Calu3 (cell line): ENCODE measurements at regions not wholly inside any gene's neighbourhood (a gene's known extent, or its start where the extent isn't known, plus 50 kb on each side); places are given as distances from the start of the nearest gene placed in this dataset.

Source experiments
- BruUV-seq: library from RNA; stranded (reverse); fragments of 400-500 nt; replicated peaks from 2 replicates; lab custom pipeline; 2021; lab: Mats Ljungman, UMichigan
- CTCF ChIA-PET: fragments of 300-600 bp; sonication (Branson Sonifier 250); formaldehyde crosslinking; loops from one replicate; lab custom pipeline; 2022; ENCODE audit warnings: antibody characterized with exemption; lab: Charles Lee
- DNase-seq: peaks from one replicate; pipeline ENCODE4 v3.0.0; 2022
- H3K27ac Mint-ChIP-seq: one replicate; pipeline ENCODE4 v1.8.0; 2022; ENCODE audit warnings: mixed read lengths; ENCODE audit not compliant: unreplicated experiment
- H3K27me3 Mint-ChIP-seq: one replicate; pipeline ENCODE4 v1.8.0; 2022; ENCODE audit warnings: mixed read lengths; ENCODE audit not compliant: unreplicated experiment
- H3K36me3 Mint-ChIP-seq: one replicate; pipeline ENCODE4 v1.8.0; 2022; ENCODE audit warnings: mild to moderate bottlenecking, moderate library complexity, mixed read lengths; ENCODE audit not compliant: insufficient read depth, unreplicated experiment
- H3K4me1 Mint-ChIP-seq: one replicate; pipeline ENCODE4 v1.8.0; 2022; ENCODE audit warnings: mild to moderate bottlenecking, low read depth, mixed read lengths; ENCODE audit not compliant: unreplicated experiment
- H3K4me3 Mint-ChIP-seq: one replicate; pipeline ENCODE4 v1.8.0; 2022; ENCODE audit warnings: mild to moderate bottlenecking, low read depth, moderate library complexity, mixed read lengths; ENCODE audit not compliant: unreplicated experiment
- H3K9me3 Mint-ChIP-seq: one replicate; pipeline ENCODE4 v1.8.0; 2022; ENCODE audit warnings: low read depth, mixed read lengths; ENCODE audit not compliant: unreplicated experiment
- intact Hi-C: fragments of 100-400 bp; cut with micrococcal nuclease; formaldehyde crosslinking; loops from one replicate; pipeline ENCODE4 v1.10.0; 2022; ENCODE audit not compliant: unreplicated experiment
- TF ChIP-seq, protein P1 (sequence below): fragments of 200-600 bp; IDR thresholded peaks from one replicate; pipeline ENCODE4 v1.8.0; 2022; ENCODE audit warnings: antibody characterized with exemption; ENCODE audit not compliant: unreplicated experiment

GRCh38 chr9:1332156-1332555, 282.0 kb downstream of the DMRT2 start:
- H3K27ac Mint-ChIP-seq, result no peak overlapping the region
- TF ChIP-seq, protein P1, sequence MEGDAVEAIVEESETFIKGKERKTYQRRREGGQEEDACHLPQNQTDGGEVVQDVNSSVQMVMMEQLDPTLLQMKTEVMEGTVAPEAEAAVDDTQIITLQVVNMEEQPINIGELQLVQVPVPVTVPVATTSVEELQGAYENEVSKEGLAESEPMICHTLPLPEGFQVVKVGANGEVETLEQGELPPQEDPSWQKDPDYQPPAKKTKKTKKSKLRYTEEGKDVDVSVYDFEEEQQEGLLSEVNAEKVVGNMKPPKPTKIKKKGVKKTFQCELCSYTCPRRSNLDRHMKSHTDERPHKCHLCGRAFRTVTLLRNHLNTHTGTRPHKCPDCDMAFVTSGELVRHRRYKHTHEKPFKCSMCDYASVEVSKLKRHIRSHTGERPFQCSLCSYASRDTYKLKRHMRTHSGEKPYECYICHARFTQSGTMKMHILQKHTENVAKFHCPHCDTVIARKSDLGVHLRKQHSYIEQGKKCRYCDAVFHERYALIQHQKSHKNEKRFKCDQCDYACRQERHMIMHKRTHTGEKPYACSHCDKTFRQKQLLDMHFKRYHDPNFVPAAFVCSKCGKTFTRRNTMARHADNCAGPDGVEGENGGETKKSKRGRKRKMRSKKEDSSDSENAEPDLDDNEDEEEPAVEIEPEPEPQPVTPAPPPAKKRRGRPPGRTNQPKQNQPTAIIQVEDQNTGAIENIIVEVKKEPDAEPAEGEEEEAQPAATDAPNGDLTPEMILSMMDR, result no peak
- CTCF ChIA-PET, result no interaction called here
- H3K9me3 Mint-ChIP-seq, result peaks cover 3% of the 10 kb centered on the region
- H3K36me3 Mint-ChIP-seq, result no peaks in the 10 kb centered on the region
- no peak overlapping the region for H3K4me3 Mint-ChIP-seq
- H3K4me1 Mint-ChIP-seq, result no peaks in the 10 kb centered on the region
- intact Hi-C loops, result no loop called here
- DNase-seq, result no peak
- BruUV-seq, result no TSS peak
- no peaks in the 10 kb centered on the region for H3K27me3 Mint-ChIP-seq

- DNase-seq, result no peak
Measured at GRCh38 chr9:1335174-1335573, 285.0 kb downstream of the DMRT2 start.

DNA sequence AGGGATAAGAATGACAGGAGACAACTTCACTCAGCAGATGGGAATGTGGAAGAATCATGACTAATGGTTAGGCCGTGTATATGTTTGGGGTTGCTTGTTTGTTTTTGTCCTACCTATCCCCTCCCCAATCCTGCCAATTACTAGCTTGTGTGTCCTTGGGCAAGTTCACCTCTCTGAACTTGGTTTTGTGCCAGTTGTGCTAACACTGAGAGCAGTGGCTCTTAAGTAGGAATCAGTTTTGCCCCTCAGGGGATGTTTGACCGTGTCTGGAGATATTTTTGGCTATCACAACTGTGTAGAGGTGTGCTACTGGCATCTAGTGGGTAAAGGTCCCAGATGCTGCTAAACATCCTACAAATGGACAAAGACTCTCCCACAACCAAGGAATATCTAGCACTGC, 287.0 kb downstream of the DMRT2 start:
- DNase-seq, result no peak
- CTCF ChIA-PET, result no interaction called here

More at GRCh38 chr9:1335174-1335573, 285.0 kb downstream of the DMRT2 start:
- no TSS peak for BruUV-seq
- Mint-ChIP-seq H3K27me3 (no peaks in the 10 kb centered on the region), H3K36me3 (no peaks in the 10 kb centered on the region), H3K27ac (no peak overlapping the region), H3K4me3 (no peak overlapping the region), H3K4me1 (no peaks in the 10 kb centered on the region), H3K9me3 (peaks cover 3% of the 10 kb centered on the region)
- CTCF ChIA-PET, result no interaction called here
- intact Hi-C loops, result no loop called here
- TF ChIP-seq, protein P1, result no peak

DNA sequence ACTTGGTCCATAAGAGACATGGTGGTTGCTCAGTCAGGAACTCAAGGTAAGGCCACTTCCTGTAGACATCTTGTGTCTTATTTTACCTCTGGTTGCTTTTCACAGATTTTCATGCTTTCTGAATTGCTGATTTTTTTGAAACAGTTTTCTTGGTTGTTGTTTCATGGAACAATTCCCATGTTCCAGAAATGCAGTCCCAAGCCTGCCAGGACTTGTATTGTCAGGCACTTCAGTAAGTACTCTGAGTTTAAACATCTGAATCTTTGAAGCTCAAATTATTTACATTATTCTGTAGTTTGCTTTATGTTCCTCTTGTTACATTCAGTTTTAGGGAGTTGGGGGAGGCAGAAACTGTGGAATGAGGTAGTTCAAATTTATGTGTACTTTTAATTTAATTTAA, 290.2 kb downstream of the DMRT2 start:
- Mint-ChIP-seq H3K36me3 (no peaks in the 10 kb centered on the region), H3K4me3 (no peak overlapping the region), H3K4me1 (no peaks in the 10 kb centered on the region), H3K27me3 (no peaks in the 10 kb centered on the region), H3K27ac (no peak overlapping the region), H3K9me3 (no peaks in the 10 kb centered on the region)
- DNase-seq, result no peak
- BruUV-seq, result no TSS peak
- TF ChIP-seq, protein P1, result no peak
- intact Hi-C loops, result no loop called here
- CTCF ChIA-PET, result no interaction called here

More for the DNA sequence above, 287.0 kb downstream of the DMRT2 start:
- no peaks in the 10 kb centered on the region for H3K36me3 Mint-ChIP-seq
- intact Hi-C loops, result no loop called here
- H3K9me3 Mint-ChIP-seq, result peaks cover 3% of the 10 kb centered on the region
- no TSS peak for BruUV-seq
- H3K27ac Mint-ChIP-seq, result no peak overlapping the region
- no peak overlapping the region for H3K4me3 Mint-ChIP-seq
- no peaks in the 10 kb centered on the region for H3K4me1 Mint-ChIP-seq
- H3K27me3 Mint-ChIP-seq, result no peaks in the 10 kb centered on the region
- TF ChIP-seq, protein P1, result no peak

- BruUV-seq, result no TSS peak
- no peak for DNase-seq
- H3K4me3 Mint-ChIP-seq, result no peak overlapping the region
- H3K36me3 Mint-ChIP-seq, result no peaks in the 10 kb centered on the region
- H3K9me3 Mint-ChIP-seq, result peaks cover 6% of the 10 kb centered on the region
- no peak overlapping the region for H3K27ac Mint-ChIP-seq
- intact Hi-C loops, result no loop called here
- TF ChIP-seq, protein P1, result no peak
- CTCF ChIA-PET, result no interaction called here
- no peaks in the 10 kb centered on the region for H3K4me1 Mint-ChIP-seq
- no peaks in the 10 kb centered on the region for H3K27me3 Mint-ChIP-seq
Measured at GRCh38 chr9:1353291-1353690, 303.1 kb downstream of the DMRT2 start.
